IMR-90 (cell line): ENCODE measurements at regions not wholly inside any gene's neighbourhood (a gene's known extent, or its start where the extent isn't known, plus 50 kb on each side); places are given as distances from the start of the nearest gene placed in this dataset.

ENCODE experiments used
- POLR2A ChIP-seq: IDR thresholded peaks from 2 replicates; pipeline ENCODE4 v1.6.1; 2012; ENCODE audit warnings: mild to moderate bottlenecking, low read depth, low read length
- USF2 ChIP-seq: fragments of 150-350 bp; IDR thresholded peaks from 2 replicates; pipeline ENCODE4 v1.6.1; 2017; ENCODE audit warnings: mild to moderate bottlenecking, antibody characterized with exemption, low read length, low read depth

GRCh38 chr16:79899716-79900115 lies 299.2 kb upstream of the MAF start:
- no peak for TF ChIP-seq POLR2A
- TF ChIP-seq USF2: no peak
